Panc1 (cell line): ENCODE measurements at regions not wholly inside any gene's neighbourhood (a gene's known extent, or its start where the extent isn't known, plus 50 kb on each side); places are given as distances from the start of the nearest gene placed in this dataset.

Experiments
- ATAC-seq: fragments of 200-7000 bp; cut with Tn5 transposase; 2 replicates; pipeline ENCODE4 v1.9.1; 2020; ENCODE audit warnings: mild to moderate bottlenecking, moderate library complexity
- BruUV-seq: library from RNA; stranded (reverse); fragments of 400-500 nt; replicated peaks from 2 replicates; lab custom pipeline; 2021; lab: Mats Ljungman, UMichigan
- CTCF ChIA-PET: fragments of 300-600 bp; sonication (Branson Sonifier 250); formaldehyde crosslinking; loops from one replicate; lab custom pipeline; 2022; ENCODE audit warnings: antibody characterized with exemption; lab: Charles Lee
- POLR2A ChIA-PET: fragments of 300-600 bp; sonication (Branson Sonifier 250); formaldehyde crosslinking; loops from one replicate; lab custom pipeline; 2022; ENCODE audit warnings: antibody characterized with exemption; lab: Charles Lee
- DNase-seq: peaks from one replicate; pipeline ENCODE4 v3.0.0-alpha.2; 2010; ENCODE audit warnings: low read depth, low spot score
- H3K27ac ChIP-seq: 2 replicates; pipeline ENCODE4 v1.5.1; 2011; ENCODE audit warnings: mild to moderate bottlenecking, low read length, inconsistent platforms
- H3K27me3 ChIP-seq: fragments of 200-500 bp; sonication (Bioruptor generic); 2 replicates; pipeline ENCODE4 v1.6.0; 2014; ENCODE audit warnings: low read length, inconsistent platforms; ENCODE audit not compliant: control insufficient read depth, insufficient read depth
- H3K36me3 ChIP-seq: fragments of 200-500 bp; sonication (Bioruptor generic); 2 replicates; pipeline ENCODE4 v1.5.1; 2014; ENCODE audit warnings: inconsistent platforms, mild to moderate bottlenecking, low read length, moderate library complexity; ENCODE audit not compliant: control insufficient read depth, insufficient read depth
- H3K4me1 ChIP-seq: 2 replicates; pipeline ENCODE4 v1.5.1; 2011; ENCODE audit warnings: inconsistent platforms, mild to moderate bottlenecking, low read length, moderate library complexity; ENCODE audit not compliant: control insufficient read depth, insufficient read depth
- H3K4me3 ChIP-seq, 2 experiments: 2 replicates each; pipeline ENCODE4 v1.5.1; 2011 to 2012; ENCODE audit warnings: low read depth in 2 of 2, low read length in 2 of 2, mild to moderate bottlenecking in 2 of 2, inconsistent platforms in 1 of 2, moderate library complexity in 1 of 2
- H3K9me3 ChIP-seq: fragments of 200-500 bp; sonication (Bioruptor generic); 2 replicates; pipeline ENCODE4 v1.5.1; 2014; ENCODE audit warnings: low read depth, mild to moderate bottlenecking, inconsistent platforms, low read length, moderate library complexity; ENCODE audit not compliant: control insufficient read depth, insufficient read depth
- CTCF ChIP-seq: fragments of 450-650 bp; IDR thresholded peaks from 2 replicates; pipeline ENCODE4 v1.5.1; 2017; ENCODE audit warnings: mild to moderate bottlenecking
- POLR2AphosphoS5 ChIP-seq: IDR thresholded peaks from 2 replicates; pipeline ENCODE4 v1.6.1; 2012; ENCODE audit warnings: mild to moderate bottlenecking, low read depth, low read length, moderate library complexity
- REST ChIP-seq, 2 experiments: IDR thresholded peaks; 2 replicates each; pipeline ENCODE4 v1.6.1; 2011 to 2012; ENCODE audit warnings: low read depth in 2 of 2, control low read depth in 1 of 2, low read length in 1 of 2, mild to moderate bottlenecking in 1 of 2, moderate library complexity in 1 of 2; ENCODE audit not compliant: insufficient read depth in 1 of 2
- SIN3A ChIP-seq: IDR thresholded peaks from 2 replicates; pipeline ENCODE4 v1.6.1; 2012; ENCODE audit warnings: low read depth, mild to moderate bottlenecking, low read length, moderate library complexity, borderline replicate concordance; ENCODE audit not compliant: insufficient read depth
- TCF7L2 ChIP-seq: IDR thresholded peaks from 2 replicates; pipeline ENCODE4 v1.6.1; 2011; ENCODE audit warnings: mild to moderate bottlenecking, low read depth, low read length, inconsistent platforms
- in situ Hi-C: cut with HindIII; loops from 2 replicates; pipeline ENCODE4 v1.10.0; 2016; ENCODE audit warnings: low sequenced_read_pairs, low pct_unique_long_range_greater_than_20kb
- intact Hi-C: fragments of 100-400 bp; cut with micrococcal nuclease; formaldehyde crosslinking; loops from one replicate; pipeline ENCODE4 v1.10.0; 2022; ENCODE audit not compliant: unreplicated experiment

GRCh38 chr14:34229140-34229539 lies 232.9 kb downstream of the SPTSSA start:
- Histone ChIP-seq H3K9me3 (no peaks in the 10 kb centered on the region), H3K4me3 (no peak overlapping the region), H3K4me1 (no peaks in the 10 kb centered on the region), H3K27me3 (no peaks in the 10 kb centered on the region), H3K27ac (no peak overlapping the region), H3K36me3 (no peaks in the 10 kb centered on the region)
- POLR2A ChIA-PET = no interaction called here
- BruUV-seq = no TSS peak
- no peak for TF ChIP-seq POLR2AphosphoS5
- no peak for TF ChIP-seq REST (IDR thresholded peaks at IDR 0.05; ENCODE audit: insufficient read depth in 1 of 2, low read depth in 2 of 2, low read length in 1 of 2)
- no peak for TF ChIP-seq TCF7L2
- no peak for TF ChIP-seq SIN3A
- TF ChIP-seq CTCF = no peak
- DNase-seq = no peak
- intact Hi-C loops (loop anchor here (5.0 to 10.0 kb wide), 2 partner anchors 104 to 392 kb away; no protein-coding TSS in a partner anchor), in situ Hi-C loops (no loop called here)
- CTCF ChIA-PET = no interaction called here
- ATAC-seq = no peak

GRCh38 chr14:34228650-34228976 lies 233.4 kb downstream of the SPTSSA start:
- ChIA-PET CTCF (interaction anchor here (0.5 to 0.9 kb wide), 4 partner anchors 9 to 384 kb away, joined by 3 to 4 read pairs (median 3); no protein-coding TSS in a partner anchor), POLR2A (interaction anchor here (0.7 kb wide), 1 partner anchor 119 kb away, joined by 3 read pairs; no protein-coding TSS in a partner anchor)
- TF ChIP-seq REST (IDR thresholded peaks at IDR 0.05; ENCODE audit: insufficient read depth in 1 of 2, low read depth in 2 of 2, low read length in 1 of 2) = no peak
- no peak for TF ChIP-seq SIN3A
- no peak for TF ChIP-seq TCF7L2
- no peak for TF ChIP-seq POLR2AphosphoS5
- TF ChIP-seq CTCF = no peak
- no TSS peak for BruUV-seq
- DNase-seq (no peak), ATAC-seq (0 out of 2 replicates have a peak, but pooled peaks have one; percentile 12)
- intact Hi-C loops = loop anchor here (5.0 to 10.0 kb wide), 2 partner anchors 104 to 391 kb away; no protein-coding TSS in a partner anchor
- no peaks in the 10 kb centered on the region for H3K4me1 ChIP-seq
- H3K27me3 ChIP-seq = no peaks in the 10 kb centered on the region
- in situ Hi-C loops = no loop called here
- H3K27ac ChIP-seq = no peak overlapping the region
- H3K36me3 ChIP-seq = no peaks in the 10 kb centered on the region
- no peak overlapping the region for H3K4me3 ChIP-seq
- no peaks in the 10 kb centered on the region for H3K9me3 ChIP-seq
